Right lobe of liver (tissue), 6 donors: ENCODE measurements at regions not wholly inside any gene's neighbourhood (a gene's known extent, or its start where the extent isn't known, plus 50 kb on each side); places are given as distances from the start of the nearest gene placed in this dataset.
A peak's percentile ranks its signal among the peaks of the same experiment; 100 is the strongest.

Experiments used
- ATAC-seq, 4 donors: fragments of 200-7000 bp; cut with Tn5 transposase; one replicate each; pipeline ENCODE4 v1.9.1; 2020; ENCODE audit warnings: mild to moderate bottlenecking in 4 of 4, moderate library complexity in 4 of 4
- DNase-seq, 3 donors: peaks; one replicate each; pipeline ENCODE4 v3.0.0-alpha.2; 2020
- H3K27ac ChIP-seq, 3 donors: fragments of 200-600 bp; one replicate each; pipeline ENCODE4 v1.8.0; 2022
- H3K27me3 ChIP-seq, 2 donors: fragments of 200-600 bp; one replicate each; pipeline ENCODE4 v1.8.0; 2022
- H3K36me3 ChIP-seq, 4 donors: fragments of 200-600 bp; sonication (generic) in 1 of 4; one replicate each; pipeline versions ENCODE4 v1.5.1 to v1.8.0; 2017 to 2022; ENCODE audit warnings: control low read depth in 1 of 4
- H3K4me1 ChIP-seq, 4 donors: fragments of 200-600 bp; sonication (generic) in 1 of 4; one replicate each; pipeline versions ENCODE4 v1.5.1 to v1.8.0; 2017 to 2022; ENCODE audit warnings: control low read depth in 1 of 4
- H3K4me3 ChIP-seq, 3 donors: fragments of 200-600 bp; one replicate each; pipeline ENCODE4 v1.8.0; 2022
- H3K9me3 ChIP-seq, 4 donors: fragments of 200-600 bp; sonication (generic) in 1 of 4; one replicate each; pipeline versions ENCODE4 v1.5.1 to v1.8.0; 2017 to 2022; ENCODE audit warnings: control low read depth in 1 of 4
- POLR2A ChIP-seq: fragments of 450-650 bp; IDR thresholded peaks from one replicate; pipeline ENCODE4 v1.6.1; 2017; ENCODE audit warnings: antibody characterized with exemption, mild to moderate bottlenecking
- WGBS: methylation state at CpG from one replicate; pipeline ENCODE4 v1.1.6; 2018; ENCODE audit warnings: low coverage, low lambda C conversion rate; ENCODE audit not compliant: insufficient coverage; ENCODE audit errors: missing lambda C conversion rate; 5-methylcytosine and 5-hydroxymethylcytosine counted together
- intact Hi-C, 2 donors: fragments of 100-400 bp; cut with DNase I; formaldehyde crosslinking; loops; one replicate each; pipeline versions ENCODE4 v1.11.2 to v1.14.1; 2022
- TF ChIP-seq, protein P1 (sequence below), 4 donors: fragments of 200-600 bp in 3 of 4; fragments of 450-650 bp in 1 of 4; IDR thresholded peaks; one replicate each; pipeline versions ENCODE4 v1.5.1 to v1.8.0; 2016 to 2022; ENCODE audit warnings: antibody characterized with exemption in 4 of 4, mild to moderate bottlenecking in 2 of 4
- donor health status: DM: no; HTN: yes; CAD: no.
- donor health status: DM: no; HTN: no; CAD: no.
- donor health status: DM: no; HTN: no; CAD: no.
- donor health status: DM: no; HTN: yes; CAD: no.
- donor health status: DM: no; HTN: yes; CAD: no.

DNA sequence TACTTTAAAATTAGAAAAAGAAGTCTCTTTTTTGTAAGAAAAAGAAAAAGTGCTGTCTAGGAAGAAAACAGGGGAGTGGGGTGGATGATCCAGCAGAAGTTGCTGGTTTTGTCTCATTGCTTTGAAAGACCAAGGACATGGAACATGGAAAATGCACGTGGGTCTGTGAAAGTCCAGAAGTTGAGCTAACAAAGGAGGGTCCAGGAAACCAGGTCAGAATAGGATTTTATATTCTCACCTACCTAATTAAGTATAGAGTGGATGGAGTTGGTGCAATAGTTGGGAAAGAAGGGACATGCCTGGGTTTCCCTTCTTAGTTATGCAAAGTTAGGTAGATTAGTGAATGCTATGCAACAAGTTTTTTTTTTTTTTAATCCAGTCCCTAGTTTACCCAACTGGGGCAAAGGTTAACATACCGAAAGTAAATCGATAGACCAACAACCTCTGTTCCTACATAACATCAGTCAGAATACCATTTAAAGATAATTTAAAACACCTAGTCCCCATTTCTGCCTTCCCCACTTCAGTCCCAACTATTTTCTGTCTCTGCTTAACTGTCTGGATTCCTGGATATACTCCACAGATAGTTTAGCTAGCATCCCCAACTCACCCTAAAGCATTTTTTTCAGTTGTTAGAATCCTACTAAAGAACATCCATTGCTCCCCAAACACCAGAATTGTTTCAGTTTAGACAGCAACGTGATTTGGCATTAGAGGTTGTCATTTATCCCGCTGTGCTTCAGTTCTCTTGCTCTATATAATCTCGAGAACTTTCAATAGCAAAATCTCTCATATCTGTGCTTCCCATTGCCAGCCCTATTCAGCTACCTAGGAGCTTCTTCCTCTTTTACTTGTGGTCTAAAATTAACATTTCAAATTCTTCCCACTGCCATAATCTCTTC is 105.7 kb upstream of the PLPPR5 start:
- 21% methylated on average over 6 of the region's 6 CpGs for WGBS
- Histone ChIP-seq H3K9me3 (no peaks in the 10 kb centered on the region), H3K4me3 (peak overlapping the region in 1 of 3 donors; percentile 27), H3K27me3 (no peaks in the 10 kb centered on the region), H3K36me3 (no peaks in the 10 kb centered on the region), H3K4me1 (no peaks in the 10 kb centered on the region), H3K27ac (peak overlapping the region in 1 of 3 donors; percentile 48)
- intact Hi-C loops, result no loop called here
- ATAC-seq, result peak; percentile 85 to 96 (median 94)
- DNase-seq, result no peak
- no peak for TF ChIP-seq POLR2A
- TF ChIP-seq, protein P1, sequence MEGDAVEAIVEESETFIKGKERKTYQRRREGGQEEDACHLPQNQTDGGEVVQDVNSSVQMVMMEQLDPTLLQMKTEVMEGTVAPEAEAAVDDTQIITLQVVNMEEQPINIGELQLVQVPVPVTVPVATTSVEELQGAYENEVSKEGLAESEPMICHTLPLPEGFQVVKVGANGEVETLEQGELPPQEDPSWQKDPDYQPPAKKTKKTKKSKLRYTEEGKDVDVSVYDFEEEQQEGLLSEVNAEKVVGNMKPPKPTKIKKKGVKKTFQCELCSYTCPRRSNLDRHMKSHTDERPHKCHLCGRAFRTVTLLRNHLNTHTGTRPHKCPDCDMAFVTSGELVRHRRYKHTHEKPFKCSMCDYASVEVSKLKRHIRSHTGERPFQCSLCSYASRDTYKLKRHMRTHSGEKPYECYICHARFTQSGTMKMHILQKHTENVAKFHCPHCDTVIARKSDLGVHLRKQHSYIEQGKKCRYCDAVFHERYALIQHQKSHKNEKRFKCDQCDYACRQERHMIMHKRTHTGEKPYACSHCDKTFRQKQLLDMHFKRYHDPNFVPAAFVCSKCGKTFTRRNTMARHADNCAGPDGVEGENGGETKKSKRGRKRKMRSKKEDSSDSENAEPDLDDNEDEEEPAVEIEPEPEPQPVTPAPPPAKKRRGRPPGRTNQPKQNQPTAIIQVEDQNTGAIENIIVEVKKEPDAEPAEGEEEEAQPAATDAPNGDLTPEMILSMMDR (IDR thresholded peaks at IDR 0.05), result no peak

DNA sequence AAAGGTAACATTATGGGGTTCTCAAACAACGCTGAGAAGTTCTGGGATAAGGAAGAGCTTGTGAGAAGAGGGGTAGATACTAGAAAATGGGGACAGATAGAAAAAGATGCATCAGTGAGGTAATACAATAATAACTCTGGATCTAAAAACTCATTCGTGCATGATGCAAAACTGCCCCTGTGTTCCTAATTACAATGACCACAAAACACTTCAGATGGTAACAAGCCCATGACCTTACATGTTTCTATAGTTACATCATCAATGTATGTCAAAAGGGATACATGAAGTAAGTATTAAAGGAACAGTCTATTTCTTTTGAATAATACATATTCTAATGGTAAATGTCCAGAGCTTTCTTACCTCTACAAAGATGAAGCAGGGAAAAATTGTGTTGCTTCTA is 110.6 kb upstream of the PLPPR5 start:
- H3K36me3 ChIP-seq, result no peaks in the 10 kb centered on the region
- H3K4me3 ChIP-seq, result no peak overlapping the region
- H3K9me3 ChIP-seq, result no peaks in the 10 kb centered on the region
- DNase-seq (no peak), ATAC-seq (no peak)
- no peaks in the 10 kb centered on the region for H3K27me3 ChIP-seq
- H3K27ac ChIP-seq, result no peak overlapping the region
- H3K4me1 ChIP-seq, result no peaks in the 10 kb centered on the region
- 68% methylated on average over 2 of the region's 2 CpGs for WGBS
- intact Hi-C loops, result no loop called here
- TF ChIP-seq, protein P1 (IDR thresholded peaks at IDR 0.05), result no peak
- no peak for TF ChIP-seq POLR2A

GRCh38 chr1:99119188-99119587 is 114.5 kb upstream of the PLPPR5 start:
- TF ChIP-seq, protein P1 (IDR thresholded peaks at IDR 0.05), result no peak
- TF ChIP-seq POLR2A, result no peak
- Histone ChIP-seq H3K27ac (no peak overlapping the region), H3K36me3 (no peaks in the 10 kb centered on the region), H3K9me3 (no peaks in the 10 kb centered on the region), H3K4me1 (no peaks in the 10 kb centered on the region), H3K4me3 (no peak overlapping the region), H3K27me3 (no peaks in the 10 kb centered on the region)
- WGBS, result 0% methylated on average over 1 of the region's 2 CpGs
- ATAC-seq (no peak), DNase-seq (no peak)
- intact Hi-C loops, result no loop called here

GRCh38 chr1:99122039-99122438 is 117.4 kb upstream of the PLPPR5 start:
- no peak for ATAC-seq
- no peak for TF ChIP-seq POLR2A
- TF ChIP-seq, protein P1 (IDR thresholded peaks at IDR 0.05), result no peak
- no peaks in the 10 kb centered on the region for H3K27me3 ChIP-seq
- H3K9me3 ChIP-seq, result no peaks in the 10 kb centered on the region
- intact Hi-C loops, result no loop called here
- H3K4me3 ChIP-seq, result no peak overlapping the region
- no peak overlapping the region for H3K27ac ChIP-seq
- WGBS, result 80% methylated on average over 4 of the region's 4 CpGs
- no peaks in the 10 kb centered on the region for H3K4me1 ChIP-seq
- no peaks in the 10 kb centered on the region for H3K36me3 ChIP-seq
- no peak for DNase-seq
